ENCODE measurements at regions not wholly inside any gene's neighbourhood (a gene's known extent, or its start where the extent isn't known, plus 50 kb on each side); places are given as distances from the start of the nearest gene placed in this dataset.

- TF ChIP-seq POLR2A (IDR thresholded peaks at IDR 0.05) (no peak), CTCF (IDR thresholded peaks at IDR 0.05) (no peak)
Measured at GRCh38 chr11:90438069-90438468, 215.2 kb upstream of the CHORDC1 start.

Data from body of pancreas (tissue), 4 donors.